Hepatocyte (in vitro differentiated cells): ENCODE measurements at regions not wholly inside any gene's neighbourhood (a gene's known extent, or its start where the extent isn't known, plus 50 kb on each side); places are given as distances from the start of the nearest gene placed in this dataset.
"Not testable (repeated sequence)": the region's sequence is repeated elsewhere in the genome, so short reads cannot be mapped to it uniquely, and the experiment has no call there.

Source experiments
- EZH2 ChIP-seq: fragments of 200-600 bp; sonication (generic); IDR thresholded peaks from 2 replicates; pipeline ENCODE4 v1.6.1; 2016; ENCODE audit warnings: antibody characterized with exemption, mild to moderate bottlenecking, borderline replicate concordance
- EZH2phosphoT487 ChIP-seq: fragments of 200-600 bp; sonication (generic); IDR thresholded peaks from one replicate; pipeline ENCODE4 v1.6.1; 2018; ENCODE audit warnings: antibody characterized with exemption, mild to moderate bottlenecking, low read depth, moderate library complexity; ENCODE audit not compliant: unreplicated experiment, severe bottlenecking
- TF ChIP-seq, protein P1 (sequence below): fragments of 200-600 bp; sonication (generic); IDR thresholded peaks from 2 replicates; pipeline ENCODE4 v1.5.1; 2016; ENCODE audit warnings: antibody characterized with exemption, mild to moderate bottlenecking; ENCODE audit not compliant: poor library complexity

DNA sequence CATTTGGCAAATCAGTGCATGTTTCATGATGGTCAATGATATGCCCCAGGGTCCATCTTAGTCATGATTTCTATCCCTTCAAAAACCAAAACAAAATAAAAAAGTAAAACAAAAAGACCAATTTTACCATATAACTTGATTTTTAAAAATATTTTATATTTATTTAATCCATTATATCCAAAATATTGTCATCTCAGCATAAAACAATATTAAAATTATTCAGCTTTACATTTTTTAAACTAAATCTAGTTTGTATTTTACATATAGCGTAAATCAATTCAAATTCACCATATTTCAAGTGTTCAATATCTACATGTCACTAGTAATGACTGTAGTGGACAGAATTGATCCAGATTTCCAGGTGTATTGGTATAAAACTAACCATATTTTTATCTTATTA lies 187.4 kb upstream of the C1QTNF3 start:
- TF ChIP-seq, protein P1, sequence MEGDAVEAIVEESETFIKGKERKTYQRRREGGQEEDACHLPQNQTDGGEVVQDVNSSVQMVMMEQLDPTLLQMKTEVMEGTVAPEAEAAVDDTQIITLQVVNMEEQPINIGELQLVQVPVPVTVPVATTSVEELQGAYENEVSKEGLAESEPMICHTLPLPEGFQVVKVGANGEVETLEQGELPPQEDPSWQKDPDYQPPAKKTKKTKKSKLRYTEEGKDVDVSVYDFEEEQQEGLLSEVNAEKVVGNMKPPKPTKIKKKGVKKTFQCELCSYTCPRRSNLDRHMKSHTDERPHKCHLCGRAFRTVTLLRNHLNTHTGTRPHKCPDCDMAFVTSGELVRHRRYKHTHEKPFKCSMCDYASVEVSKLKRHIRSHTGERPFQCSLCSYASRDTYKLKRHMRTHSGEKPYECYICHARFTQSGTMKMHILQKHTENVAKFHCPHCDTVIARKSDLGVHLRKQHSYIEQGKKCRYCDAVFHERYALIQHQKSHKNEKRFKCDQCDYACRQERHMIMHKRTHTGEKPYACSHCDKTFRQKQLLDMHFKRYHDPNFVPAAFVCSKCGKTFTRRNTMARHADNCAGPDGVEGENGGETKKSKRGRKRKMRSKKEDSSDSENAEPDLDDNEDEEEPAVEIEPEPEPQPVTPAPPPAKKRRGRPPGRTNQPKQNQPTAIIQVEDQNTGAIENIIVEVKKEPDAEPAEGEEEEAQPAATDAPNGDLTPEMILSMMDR: not testable (repeated sequence)
- not testable (repeated sequence) for TF ChIP-seq EZH2, EZH2phosphoT487
